SKM-1 treated with dmso at 0.1 percent for 144 hours (cell line): ENCODE measurements at regions not wholly inside any gene's neighbourhood (a gene's known extent, or its start where the extent isn't known, plus 50 kb on each side); places are given as distances from the start of the nearest gene placed in this dataset.

Experiments used
- DNase-seq: peaks from one replicate; lab custom pipeline; 2025; ENCODE audit not compliant: unreplicated experiment; lab: John Stamatoyannopoulos, UW

- no peak for DNase-seq
Observed at GRCh38 chr11:109153836-109154235, 268.2 kb upstream of the C11orf87 start.

GRCh38 chr11:109155291-109155690 is 266.7 kb upstream of the C11orf87 start:
- DNase-seq, result no peak

GRCh38 chr11:109165035-109165434 is 257.0 kb upstream of the C11orf87 start:
- DNase-seq, result no peak

GRCh38 chr11:109166441-109166840 is 255.5 kb upstream of the C11orf87 start:
- no peak for DNase-seq

- DNase-seq, result no peak
Observed at GRCh38 chr11:109173504-109173903, 248.5 kb upstream of the C11orf87 start.

GRCh38 chr11:109184376-109184775 is 237.6 kb upstream of the C11orf87 start:
- no peak for DNase-seq

GRCh38 chr11:109192864-109193263 is 229.1 kb upstream of the C11orf87 start:
- no peak for DNase-seq

- no peak for DNase-seq
Observed at GRCh38 chr11:109193880-109194279, 228.1 kb upstream of the C11orf87 start.

- DNase-seq, result no peak
Observed at GRCh38 chr11:109196016-109196415, 226.0 kb upstream of the C11orf87 start.

GRCh38 chr11:109197656-109198055 is 224.3 kb upstream of the C11orf87 start:
- no peak for DNase-seq

- no peak for DNase-seq
Observed at GRCh38 chr11:109203176-109203575, 218.8 kb upstream of the C11orf87 start.

- no peak for DNase-seq
Observed at GRCh38 chr11:109205312-109205711, 216.7 kb upstream of the C11orf87 start.

- DNase-seq, result no peak
Observed at GRCh38 chr11:109208121-109208520, 213.9 kb upstream of the C11orf87 start.

GRCh38 chr11:109209572-109209971 is 212.4 kb upstream of the C11orf87 start:
- no peak for DNase-seq

GRCh38 chr11:109221190-109221589 is 200.8 kb upstream of the C11orf87 start:
- no peak for DNase-seq

- DNase-seq, result no peak
Observed at GRCh38 chr11:109222761-109223160, 199.2 kb upstream of the C11orf87 start.

GRCh38 chr11:109223451-109223850 is 198.5 kb upstream of the C11orf87 start:
- no peak for DNase-seq

GRCh38 chr11:109229682-109230081 is 192.3 kb upstream of the C11orf87 start:
- no peak for DNase-seq

GRCh38 chr11:109236188-109236587 is 185.8 kb upstream of the C11orf87 start:
- no peak for DNase-seq

- no peak for DNase-seq
Observed at GRCh38 chr11:109236696-109237095, 185.3 kb upstream of the C11orf87 start.

- DNase-seq, result no peak
Observed at GRCh38 chr11:109237636-109238035, 184.4 kb upstream of the C11orf87 start.

- no peak for DNase-seq
Observed at GRCh38 chr11:109241988-109242536, 179.9 kb upstream of the C11orf87 start.

GRCh38 chr11:109247071-109247470 is 174.9 kb upstream of the C11orf87 start:
- DNase-seq, result no peak

GRCh38 chr11:109249597-109249996 is 172.4 kb upstream of the C11orf87 start:
- no peak for DNase-seq
